ENCODE measurements at regions not wholly inside any gene's neighbourhood (a gene's known extent, or its start where the extent isn't known, plus 50 kb on each side); places are given as distances from the start of the nearest gene placed in this dataset.
"Not testable (repeated sequence)": the region's sequence is repeated elsewhere in the genome, so short reads cannot be mapped to it uniquely, and the experiment has no call there.

- DNase-seq (ENCODE audit: low spot score) (no peak), ATAC-seq (no peak)
- intact Hi-C loops (cut with DNase I): no loop called here
Observed at GRCh38 chr2:120536141-120536540, 190.2 kb downstream of the INHBB start.

DNA sequence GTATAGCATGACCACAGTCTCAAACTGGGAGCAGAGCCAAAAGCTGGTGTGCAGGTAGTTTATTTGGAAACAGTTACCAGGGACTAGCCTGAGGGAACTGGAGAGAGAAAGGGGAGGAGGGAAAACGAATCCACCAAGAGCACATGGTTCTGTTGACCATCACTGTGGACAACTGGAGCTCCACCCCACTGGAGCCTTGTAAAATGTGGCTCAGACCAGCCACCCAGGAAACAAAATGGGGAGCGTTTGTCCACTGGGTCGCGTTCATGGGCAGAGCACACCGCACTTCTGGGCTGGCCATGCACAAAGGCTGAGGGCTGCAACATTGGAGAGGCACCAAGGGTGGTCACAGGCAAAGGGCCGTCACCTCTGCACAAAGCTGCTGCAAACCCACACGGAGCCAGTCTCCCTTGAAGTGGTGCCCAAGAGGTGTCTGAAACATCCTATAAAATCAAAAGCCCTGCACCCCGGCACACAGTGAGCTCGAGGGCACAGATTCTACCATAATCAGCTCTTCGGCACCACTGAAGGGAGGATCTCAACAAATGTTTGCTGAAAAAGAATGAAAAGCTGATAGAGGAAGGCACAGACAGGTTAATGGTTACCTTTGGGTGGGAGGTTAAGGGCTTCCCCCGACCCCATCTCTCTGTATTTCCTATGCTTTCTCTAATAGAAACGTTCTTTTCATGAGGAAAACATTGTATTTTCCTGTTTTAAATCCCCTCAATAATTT is 192.9 kb downstream of the INHBB start:
- DNase-seq (ENCODE audit: low spot score) (no peak), ATAC-seq (no peak)
- intact Hi-C loops (cut with DNase I): no loop called here

DNA sequence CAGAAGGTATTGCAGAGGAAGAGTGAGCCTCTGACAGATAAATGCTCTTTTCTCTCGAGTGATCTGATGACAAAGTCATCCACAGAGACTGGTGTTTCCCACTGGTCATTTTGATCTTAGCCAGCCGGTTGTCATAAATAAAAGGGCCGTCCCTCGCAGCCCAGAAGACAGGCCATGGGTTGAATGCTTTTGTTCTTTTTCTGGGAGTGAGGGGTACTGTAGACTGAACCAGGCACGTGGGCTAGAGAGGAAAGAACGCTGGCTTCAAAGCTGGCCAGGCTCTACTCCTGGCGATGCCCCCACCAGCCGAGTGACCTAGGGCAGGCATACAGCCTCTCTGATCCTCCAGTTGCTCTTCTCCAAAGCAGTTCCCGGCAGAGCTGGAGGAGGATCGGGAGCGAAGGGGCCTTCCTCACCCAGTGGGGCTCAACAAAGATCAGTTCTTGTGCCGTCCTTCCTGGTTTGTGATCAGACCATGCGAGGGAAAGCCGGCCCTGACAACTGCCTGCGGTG is 193.5 kb downstream of the INHBB start:
- ATAC-seq (no peak), DNase-seq (ENCODE audit: low spot score) (no peak)
- intact Hi-C loops (cut with DNase I): no loop called here

- peak; percentile 73 for ATAC-seq
- no peak for DNase-seq (ENCODE audit: low spot score)
- intact Hi-C loops (cut with DNase I): no loop called here
Observed at GRCh38 chr2:120539937-120540718, 194.2 kb downstream of the INHBB start.

DNA sequence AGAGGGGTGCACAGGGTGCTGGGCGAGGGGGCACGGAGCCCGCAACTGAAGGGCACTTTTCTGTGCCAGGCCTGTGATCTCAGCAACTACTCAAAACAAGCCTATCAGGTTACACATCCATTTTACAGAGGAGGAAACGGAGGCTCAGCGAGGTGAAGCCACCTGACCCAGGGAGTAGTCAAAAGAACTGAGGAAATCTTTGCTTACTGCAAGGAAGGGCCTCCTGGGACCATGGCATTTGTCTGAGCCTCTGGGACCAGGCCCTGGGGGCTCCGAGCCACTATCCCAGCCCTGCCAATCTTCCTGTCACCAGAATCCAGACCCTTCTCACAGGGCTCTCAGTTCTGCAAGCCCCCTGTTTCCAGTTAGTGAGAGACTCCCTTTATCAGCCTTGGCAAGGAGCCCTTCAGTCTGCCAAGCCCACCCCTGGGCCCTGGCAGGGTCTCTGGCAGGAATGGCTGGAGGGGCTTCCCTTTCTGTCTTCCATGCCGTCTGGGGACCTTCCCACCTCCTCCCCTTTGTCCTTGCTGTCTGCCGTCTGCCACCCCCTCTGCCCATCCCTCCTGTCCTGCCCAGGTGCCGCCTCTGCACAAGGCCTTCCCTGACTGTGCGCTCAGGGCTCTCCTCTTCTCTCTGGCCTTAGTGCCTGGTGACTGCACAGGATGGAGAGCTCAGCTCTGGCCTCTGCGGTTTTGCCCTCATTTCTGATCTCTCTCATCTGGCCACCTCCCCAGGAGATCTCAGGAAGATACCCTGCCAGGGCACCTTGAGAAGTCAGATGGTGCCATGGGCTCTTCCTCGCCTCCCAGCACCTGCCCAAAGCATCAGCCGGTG is 194.7 kb upstream of the GLI2 start:
- DNase-seq (ENCODE audit: low spot score) (no peak), ATAC-seq (no peak)
- intact Hi-C loops (cut with DNase I): no loop called here

GRCh38 chr2:120541553-120541932 is 194.1 kb upstream of the GLI2 start:
- DNase-seq (ENCODE audit: low spot score): no peak
- intact Hi-C loops (cut with DNase I): no loop called here
- ATAC-seq: no peak

DNA sequence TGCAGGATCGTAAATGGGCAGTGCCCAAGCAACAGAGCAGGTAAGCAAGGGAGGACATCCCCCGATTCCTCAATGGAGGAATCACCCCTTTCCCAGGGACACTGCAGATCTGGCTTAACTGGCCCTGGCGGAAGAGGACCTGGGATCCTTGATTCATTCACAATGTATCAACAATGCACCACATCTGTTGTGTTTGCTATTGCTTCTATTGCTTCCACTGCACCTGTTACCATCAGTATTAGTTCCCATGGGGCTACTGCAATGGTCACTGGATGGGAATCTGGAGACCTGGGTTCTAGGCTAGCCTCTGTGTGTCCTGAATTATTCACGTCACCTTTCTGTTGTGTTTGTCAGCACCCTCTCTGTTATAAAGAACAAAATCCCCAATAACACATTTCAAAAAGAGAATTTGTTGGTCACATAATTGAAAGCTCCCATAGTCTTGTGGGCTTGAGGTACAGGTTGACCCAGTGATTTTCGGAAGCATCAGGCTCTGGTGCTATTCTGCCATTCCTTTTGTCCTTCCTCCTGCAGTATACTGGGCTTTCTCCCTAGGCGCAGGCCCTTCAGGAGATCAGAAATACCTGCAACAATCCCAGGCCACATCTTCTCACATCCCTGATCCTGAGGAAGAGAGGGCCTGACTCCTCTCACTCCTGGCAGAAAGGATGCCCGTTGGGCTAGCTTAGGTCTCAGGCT is 193.5 kb upstream of the GLI2 start:
- ATAC-seq (no peak), DNase-seq (ENCODE audit: low spot score) (no peak)
- intact Hi-C loops (cut with DNase I): no loop called here

DNA sequence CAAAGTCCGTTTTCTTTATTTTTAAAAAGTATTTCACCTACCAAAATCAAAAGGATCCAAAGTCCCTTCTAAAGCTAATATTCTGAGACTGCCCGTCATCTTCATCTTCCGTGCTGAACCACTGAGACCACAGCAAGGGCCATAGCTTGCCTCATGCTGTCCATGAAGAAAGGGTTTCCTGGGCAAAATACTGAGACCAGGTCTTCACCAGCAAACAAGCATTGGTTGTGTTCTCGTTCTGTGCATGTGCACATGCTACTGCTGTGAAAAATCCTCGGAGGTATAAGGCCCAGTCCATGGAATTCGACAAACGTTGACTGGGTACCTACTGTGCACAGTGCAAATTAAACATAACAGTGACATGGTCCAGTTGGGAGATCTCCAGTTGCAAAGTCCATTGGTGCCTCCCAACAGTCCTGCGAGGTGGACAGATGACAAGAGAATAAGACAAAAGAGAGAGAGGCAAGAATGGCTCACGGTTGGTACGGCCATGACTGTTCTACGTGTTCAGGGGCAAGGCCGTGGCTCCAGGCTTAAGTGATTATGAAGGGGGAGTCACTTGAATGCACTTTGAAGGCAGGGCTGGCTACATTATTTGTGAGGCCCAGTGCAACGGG is 192.6 kb upstream of the GLI2 start:
- intact Hi-C loops (cut with DNase I): no loop called here
- ATAC-seq (no peak), DNase-seq (ENCODE audit: low spot score) (no peak)

DNA sequence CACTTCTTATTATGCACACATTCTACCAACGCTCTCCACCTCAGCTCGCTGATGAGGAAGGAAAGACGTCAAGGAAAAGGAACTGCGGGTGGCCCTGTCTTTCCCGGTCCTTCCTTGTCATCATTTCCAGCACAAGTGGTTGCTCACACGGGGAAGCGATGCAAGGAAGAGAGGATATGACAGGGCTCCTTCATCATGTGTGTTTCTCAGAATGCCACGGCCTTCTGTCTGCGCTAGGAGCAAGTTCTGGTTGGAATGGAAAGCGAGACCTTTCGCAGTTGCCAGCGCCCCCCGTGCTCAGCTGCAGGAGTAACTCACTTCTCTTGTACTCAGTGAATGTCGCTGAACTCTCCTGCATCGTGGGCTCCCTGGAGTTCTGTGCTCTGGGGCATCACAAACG is 191.8 kb upstream of the GLI2 start:
- intact Hi-C loops (cut with DNase I): no loop called here
- ATAC-seq (no peak), DNase-seq (ENCODE audit: low spot score) (no peak)

DNA sequence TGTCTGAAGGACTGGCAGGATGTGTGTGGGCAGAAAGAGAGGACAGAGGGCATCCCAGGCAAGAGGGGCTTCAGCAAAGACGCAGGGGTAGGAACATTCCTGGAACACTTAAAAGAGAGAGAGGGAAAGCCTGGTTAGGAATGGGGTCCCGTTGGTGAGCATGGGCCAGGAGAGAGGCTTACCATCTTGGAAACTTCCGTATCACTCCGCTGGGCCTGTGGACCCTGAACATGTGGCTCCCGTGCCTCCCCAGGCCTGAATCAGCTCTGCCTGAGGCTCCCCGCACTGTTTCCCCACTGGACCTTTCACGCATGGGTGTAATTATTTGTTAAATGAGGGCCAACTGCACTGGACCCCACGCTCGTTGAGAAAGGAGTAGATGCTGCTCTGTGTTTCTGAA is 191.1 kb upstream of the GLI2 start:
- intact Hi-C loops (cut with DNase I): no loop called here
- no peak for ATAC-seq
- DNase-seq (ENCODE audit: low spot score): no peak

GRCh38 chr2:120545007-120545406 is 190.7 kb upstream of the GLI2 start:
- intact Hi-C loops (cut with DNase I); ATAC-seq; DNase-seq (ENCODE audit: low spot score): not testable (repeated sequence)

- no peak for ATAC-seq
- DNase-seq (ENCODE audit: low spot score): no peak
- intact Hi-C loops (cut with DNase I): no loop called here
Observed at GRCh38 chr2:120545521-120546047, 190.1 kb upstream of the GLI2 start.

GRCh38 chr2:120546048-120546864 is 189.4 kb upstream of the GLI2 start:
- ATAC-seq (peak; percentile 89), DNase-seq (ENCODE audit: low spot score) (peak; percentile 71)
- intact Hi-C loops (cut with DNase I): no loop called here

- ATAC-seq (no peak), DNase-seq (ENCODE audit: low spot score) (no peak)
- intact Hi-C loops (cut with DNase I): no loop called here
Observed at GRCh38 chr2:120546865-120547390, 188.7 kb upstream of the GLI2 start.

DNA sequence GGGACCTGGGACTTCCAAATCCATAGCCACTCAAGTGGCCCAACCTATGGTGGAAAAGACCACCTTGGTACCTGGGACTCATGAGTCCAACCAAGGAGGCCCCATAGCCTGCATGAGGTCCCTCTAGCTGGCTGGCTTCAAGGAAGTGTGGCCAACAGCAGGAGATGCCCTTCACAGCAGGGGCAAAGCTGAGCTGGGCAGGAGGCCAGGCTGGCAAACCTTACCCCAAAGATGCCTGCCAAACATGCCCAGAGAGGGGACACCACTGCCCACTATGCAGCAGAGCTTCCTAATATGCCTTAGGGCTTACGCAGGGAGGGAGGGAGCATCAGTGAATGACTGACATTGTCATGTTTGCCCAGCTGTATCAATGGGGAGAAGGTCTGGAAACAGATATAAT is 188.0 kb upstream of the GLI2 start:
- DNase-seq (ENCODE audit: low spot score) (no peak), ATAC-seq (no peak)
- intact Hi-C loops (cut with DNase I): no loop called here

DNA sequence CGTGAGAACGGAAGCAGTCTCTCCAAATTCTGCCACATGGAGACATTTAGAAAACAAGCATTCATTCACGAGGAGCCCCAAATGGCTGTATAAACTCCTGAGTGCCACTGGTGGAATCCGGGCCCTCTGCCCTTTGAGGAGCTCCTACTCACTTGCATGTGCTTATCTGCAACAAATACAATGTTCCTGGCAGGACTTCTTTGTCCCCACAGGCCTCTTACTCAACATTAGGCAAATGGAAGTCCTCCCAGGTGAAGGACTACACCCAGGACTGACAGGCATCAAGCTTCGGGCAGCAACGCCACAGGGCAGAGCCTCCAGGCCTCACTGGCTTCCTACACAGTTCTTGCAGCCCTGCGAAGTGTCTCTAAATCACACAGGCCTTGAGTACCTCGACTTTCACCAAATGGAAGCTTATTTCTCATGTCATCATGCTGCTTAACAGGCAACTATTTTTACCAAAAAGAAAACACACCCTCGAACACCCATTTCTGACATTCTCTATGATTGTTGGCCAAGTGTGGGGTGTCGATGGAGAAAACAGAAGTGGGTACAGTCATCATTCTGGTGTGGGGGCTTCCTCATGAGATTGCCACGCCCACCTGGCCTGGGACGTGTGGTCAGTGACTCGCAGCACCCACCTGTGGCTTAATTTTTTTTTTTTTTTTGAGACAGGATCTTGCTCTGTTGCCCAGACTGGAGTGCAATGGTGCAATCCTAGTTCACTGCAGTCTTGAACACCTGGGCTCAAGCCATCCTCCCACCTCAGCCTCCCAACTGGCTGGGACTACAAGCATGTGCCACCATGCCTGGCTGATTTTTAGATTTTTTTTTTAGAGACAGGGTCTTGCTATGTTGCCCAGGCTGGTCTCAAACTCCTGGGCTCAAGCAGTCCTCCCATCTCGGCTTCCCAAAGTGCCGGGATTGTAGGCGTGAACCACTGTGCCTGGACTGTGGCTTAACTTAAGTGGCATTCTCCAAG is 186.8 kb upstream of the GLI2 start:
- ATAC-seq (no peak), DNase-seq (ENCODE audit: low spot score) (no peak)
- intact Hi-C loops (cut with DNase I): no loop called here
